CD4-positive, CD25-positive, alpha-beta regulatory T cell (primary cell): ENCODE measurements at regions not wholly inside any gene's neighbourhood (a gene's known extent, or its start where the extent isn't known, plus 50 kb on each side); places are given as distances from the start of the nearest gene placed in this dataset.

Experiments used
- ATAC-seq, 2 donors: fragments of 150-1000 bp; cut with Tn5 transposase; one replicate each; pipeline ENCODE4 v1.10.0; 2021; ENCODE audit warnings: low read depth in 2 of 2, moderate number of reproducible peaks in 2 of 2, moderate library complexity in 1 of 2
- DNase-seq, 3 donors: peaks; one replicate each; pipeline versions ENCODE4 v3.0.0 to v3.0.0-alpha.2; 2012 to 2022; ENCODE audit warnings: mixed read lengths in 1 of 3
- H3K27ac ChIP-seq: one replicate; pipeline ENCODE4 v1.7.0; 2013; ENCODE audit warnings: mild to moderate bottlenecking, low read length; ENCODE audit not compliant: insufficient read depth, poor library complexity, severe bottlenecking
- H3K27me3 ChIP-seq: one replicate; pipeline ENCODE4 v1.7.0; 2013; ENCODE audit warnings: low read length; ENCODE audit not compliant: control insufficient read depth, insufficient read depth
- H3K36me3 ChIP-seq: one replicate; pipeline ENCODE4 v1.7.0; 2013; ENCODE audit warnings: mild to moderate bottlenecking, low read length, moderate library complexity; ENCODE audit not compliant: control insufficient read depth, insufficient read depth
- H3K4me1 ChIP-seq: 2 replicates; pipeline ENCODE4 v1.7.0; 2013; ENCODE audit warnings: mild to moderate bottlenecking, low read length; ENCODE audit not compliant: insufficient read depth, control insufficient read depth, poor library complexity, severe bottlenecking
- H3K4me3 ChIP-seq: one replicate; pipeline ENCODE4 v1.7.0; 2013; ENCODE audit warnings: low read depth, mild to moderate bottlenecking, low read length, moderate library complexity
- H3K9me3 ChIP-seq, 2 experiments: 1 replicate in 1 of 2; 2 replicates in 1 of 2; pipeline ENCODE4 v1.7.0; 2013; ENCODE audit warnings: low read length in 2 of 2, mild to moderate bottlenecking in 1 of 2, moderate library complexity in 1 of 2; ENCODE audit not compliant: control insufficient read depth in 2 of 2
- H3K27ac Mint-ChIP-seq, 3 donors: one replicate each; pipeline ENCODE4 v1.8.0; 2020 to 2022; ENCODE audit warnings: mild to moderate bottlenecking in 3 of 3, mixed read lengths in 3 of 3, moderate library complexity in 2 of 3
- H3K27me3 Mint-ChIP-seq: one replicate; pipeline ENCODE4 v1.8.0; 2022; ENCODE audit warnings: mild to moderate bottlenecking, mixed read lengths
- H3K36me3 Mint-ChIP-seq: one replicate; pipeline ENCODE4 v1.8.0; 2020; ENCODE audit warnings: mixed read lengths
- H3K4me1 Mint-ChIP-seq, 4 donors: one replicate each; pipeline ENCODE4 v1.8.0; 2020 to 2022; ENCODE audit warnings: mixed read lengths in 4 of 4, mild to moderate bottlenecking in 1 of 4
- H3K4me3 Mint-ChIP-seq, 4 donors: one replicate each; pipeline ENCODE4 v1.8.0; 2020 to 2022; ENCODE audit warnings: mild to moderate bottlenecking in 4 of 4, mixed read lengths in 4 of 4, moderate library complexity in 3 of 4
- H3K9me3 Mint-ChIP-seq, 7 donors: one replicate each; pipeline ENCODE4 v1.8.0; 2020 to 2022; ENCODE audit warnings: mixed read lengths in 7 of 7, mild to moderate bottlenecking in 3 of 7, moderate library complexity in 2 of 7

- Histone ChIP-seq H3K9me3 (no peaks in the 10 kb centered on the region), H3K4me1 (no peaks in the 10 kb centered on the region), H3K27me3 (no peaks in the 10 kb centered on the region), H3K4me3 (no peak overlapping the region), H3K36me3 (no peaks in the 10 kb centered on the region), H3K27ac (no peak overlapping the region)
- H3K4me3 Mint-ChIP-seq = no peak overlapping the region
- H3K27ac Mint-ChIP-seq = no peak overlapping the region
- no peaks in the 10 kb centered on the region for H3K36me3 Mint-ChIP-seq
- ATAC-seq (no peak), DNase-seq (no peak)
- no peaks in the 10 kb centered on the region for H3K27me3 Mint-ChIP-seq
- H3K9me3 Mint-ChIP-seq = peaks cover 0 to 21% (median 4%) of the 10 kb centered on the region in 7 donors
- H3K4me1 Mint-ChIP-seq = no peaks in the 10 kb centered on the region
Measured at GRCh38 chr3:76933245-76933644, 106.7 kb upstream of the ROBO2 start.

- H3K27ac Mint-ChIP-seq = no peak overlapping the region
- no peaks in the 10 kb centered on the region for H3K36me3 Mint-ChIP-seq
- no peak overlapping the region for H3K4me3 Mint-ChIP-seq
- no peak overlapping the region for H3K4me3 ChIP-seq
- H3K27ac ChIP-seq = no peak overlapping the region
- no peaks in the 10 kb centered on the region for H3K4me1 ChIP-seq
- no peaks in the 10 kb centered on the region for H3K36me3 ChIP-seq
- peaks cover 0 to 6% of the 10 kb centered on the region in 2 experiments for H3K9me3 ChIP-seq
- H3K27me3 Mint-ChIP-seq = no peaks in the 10 kb centered on the region
- H3K9me3 Mint-ChIP-seq = peaks cover 2 to 19% (median 7%) of the 10 kb centered on the region in 7 donors
- no peaks in the 10 kb centered on the region for H3K27me3 ChIP-seq
- H3K4me1 Mint-ChIP-seq = no peaks in the 10 kb centered on the region
- DNase-seq (no peak), ATAC-seq (no peak)
Measured at GRCh38 chr3:76938962-76939361, 100.9 kb upstream of the ROBO2 start.

- no peaks in the 10 kb centered on the region for H3K4me1 ChIP-seq
- no peak overlapping the region for H3K4me3 Mint-ChIP-seq
- no peak overlapping the region for H3K27ac Mint-ChIP-seq
- H3K9me3 Mint-ChIP-seq = peaks cover 2 to 17% (median 7%) of the 10 kb centered on the region in 7 donors
- DNase-seq = no peak
- H3K9me3 ChIP-seq = peaks cover 0 to 6% of the 10 kb centered on the region in 2 experiments
- no peaks in the 10 kb centered on the region for H3K36me3 Mint-ChIP-seq
- no peak overlapping the region for H3K27ac ChIP-seq
- H3K4me3 ChIP-seq = no peak overlapping the region
- ATAC-seq = no peak
- H3K4me1 Mint-ChIP-seq = no peaks in the 10 kb centered on the region
- H3K36me3 ChIP-seq = no peaks in the 10 kb centered on the region
- no peaks in the 10 kb centered on the region for H3K27me3 Mint-ChIP-seq
- no peaks in the 10 kb centered on the region for H3K27me3 ChIP-seq
Measured at GRCh38 chr3:76940181-76940770, 99.6 kb upstream of the ROBO2 start.

- Mint-ChIP-seq H3K4me3 (no peak overlapping the region), H3K27me3 (no peaks in the 10 kb centered on the region), H3K36me3 (no peaks in the 10 kb centered on the region), H3K4me1 (no peaks in the 10 kb centered on the region), H3K27ac (peak overlapping the region in 1 of 3 donors; percentile 45), H3K9me3 (peaks cover 2 to 15% (median 8%) of the 10 kb centered on the region in 7 donors)
- Histone ChIP-seq H3K27me3 (no peaks in the 10 kb centered on the region), H3K9me3 (peaks cover 0 to 6% of the 10 kb centered on the region in 2 experiments), H3K27ac (no peak overlapping the region), H3K4me1 (no peaks in the 10 kb centered on the region), H3K4me3 (no peak overlapping the region), H3K36me3 (no peaks in the 10 kb centered on the region)
- ATAC-seq (no peak), DNase-seq (no peak)
Measured at GRCh38 chr3:76941376-76941775, 98.5 kb upstream of the ROBO2 start.

GRCh38 chr3:76942101-76942500, 97.8 kb upstream of the ROBO2 start:
- Histone ChIP-seq H3K9me3 (peaks cover 0 to 6% of the 10 kb centered on the region in 2 experiments), H3K27me3 (no peaks in the 10 kb centered on the region), H3K4me1 (no peaks in the 10 kb centered on the region), H3K4me3 (no peak overlapping the region), H3K36me3 (no peaks in the 10 kb centered on the region), H3K27ac (no peak overlapping the region)
- Mint-ChIP-seq H3K9me3 (peaks cover 4 to 18% (median 9%) of the 10 kb centered on the region in 7 donors), H3K36me3 (no peaks in the 10 kb centered on the region), H3K4me1 (no peaks in the 10 kb centered on the region), H3K4me3 (no peak overlapping the region), H3K27me3 (no peaks in the 10 kb centered on the region), H3K27ac (no peak overlapping the region)
- ATAC-seq (no peak), DNase-seq (no peak)

- DNase-seq (no peak), ATAC-seq (no peak)
- peaks cover 0 to 6% of the 10 kb centered on the region in 2 experiments for H3K9me3 ChIP-seq
- H3K27ac Mint-ChIP-seq = no peak overlapping the region
- H3K36me3 ChIP-seq = no peaks in the 10 kb centered on the region
- H3K9me3 Mint-ChIP-seq = peaks cover 4 to 22% (median 9%) of the 10 kb centered on the region in 7 donors
- no peaks in the 10 kb centered on the region for H3K4me1 ChIP-seq
- H3K4me3 ChIP-seq = no peak overlapping the region
- no peaks in the 10 kb centered on the region for H3K27me3 Mint-ChIP-seq
- H3K36me3 Mint-ChIP-seq = no peaks in the 10 kb centered on the region
- H3K4me1 Mint-ChIP-seq = no peaks in the 10 kb centered on the region
- no peak overlapping the region for H3K4me3 Mint-ChIP-seq
- no peaks in the 10 kb centered on the region for H3K27me3 ChIP-seq
- H3K27ac ChIP-seq = no peak overlapping the region
Measured at GRCh38 chr3:76943058-76943457, 96.8 kb upstream of the ROBO2 start.

- no peaks in the 10 kb centered on the region for H3K36me3 ChIP-seq
- no peak overlapping the region for H3K27ac ChIP-seq
- H3K4me1 ChIP-seq = no peaks in the 10 kb centered on the region
- DNase-seq = no peak
- H3K4me3 ChIP-seq = no peak overlapping the region
- Mint-ChIP-seq H3K4me1 (no peaks in the 10 kb centered on the region), H3K36me3 (no peaks in the 10 kb centered on the region), H3K27me3 (no peaks in the 10 kb centered on the region), H3K9me3 (peaks cover 4 to 22% (median 9%) of the 10 kb centered on the region in 7 donors), H3K4me3 (no peak overlapping the region), H3K27ac (no peak overlapping the region)
- ATAC-seq = no peak
- peaks cover 0 to 6% of the 10 kb centered on the region in 2 experiments for H3K9me3 ChIP-seq
- H3K27me3 ChIP-seq = no peaks in the 10 kb centered on the region
Measured at GRCh38 chr3:76943671-76944070, 96.2 kb upstream of the ROBO2 start.

- Histone ChIP-seq H3K9me3 (peaks cover 3 to 6% of the 10 kb centered on the region in 2 experiments), H3K36me3 (no peaks in the 10 kb centered on the region), H3K27me3 (no peaks in the 10 kb centered on the region), H3K4me1 (no peaks in the 10 kb centered on the region), H3K27ac (no peak overlapping the region), H3K4me3 (no peak overlapping the region)
- Mint-ChIP-seq H3K9me3 (peaks cover 2 to 25% (median 11%) of the 10 kb centered on the region in 7 donors), H3K4me3 (no peak overlapping the region), H3K27ac (no peak overlapping the region), H3K27me3 (no peaks in the 10 kb centered on the region), H3K36me3 (no peaks in the 10 kb centered on the region), H3K4me1 (no peaks in the 10 kb centered on the region)
- no peak for DNase-seq
- ATAC-seq = no peak
Measured at GRCh38 chr3:76949033-76949432, 90.9 kb upstream of the ROBO2 start.
